ENCODE measurements at regions not wholly inside any gene's neighbourhood (a gene's known extent, or its start where the extent isn't known, plus 50 kb on each side); places are given as distances from the start of the nearest gene placed in this dataset.

DNA sequence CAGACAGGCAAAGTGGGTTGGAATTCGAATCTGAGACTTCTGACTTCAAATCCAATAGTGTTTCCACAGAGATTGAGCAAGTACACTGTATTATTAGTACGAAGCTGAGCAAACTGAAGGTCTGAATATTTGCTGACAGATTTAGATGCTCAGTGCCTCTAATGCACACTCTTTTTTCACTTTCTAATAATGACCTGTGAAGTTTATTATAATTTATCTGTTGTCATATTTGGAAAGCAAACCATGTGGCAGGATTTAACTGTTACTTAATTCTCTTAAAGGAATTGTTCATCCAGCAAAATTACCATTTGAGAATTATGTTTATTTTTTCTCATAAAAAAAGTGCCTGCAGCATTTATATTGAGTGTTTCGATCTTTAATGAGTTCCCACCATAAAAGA is 277.3 kb downstream of the DMRT2 start:
- H3K4me1 ChIP-seq (ENCODE audit: control insufficient read depth in 1 of 2, extremely low read depth in 1 of 2, insufficient read depth in 2 of 2, low read length in 2 of 2), result no peaks in the 10 kb centered on the region
- H3K27ac Mint-ChIP-seq, result no peak overlapping the region
- no peaks in the 10 kb centered on the region for H3K36me3 Mint-ChIP-seq
- peaks cover 0 to 5% of the 10 kb centered on the region in 2 donors for H3K27me3 Mint-ChIP-seq
- no peaks in the 10 kb centered on the region for H3K27me3 ChIP-seq (replicated peaks in 1 of 2; ENCODE audit: control insufficient read depth in 2 of 2, extremely low read depth in 1 of 2, insufficient read depth in 2 of 2, low read length in 1 of 2)
- H3K4me3 Mint-ChIP-seq, result no peak overlapping the region
- H3K27ac ChIP-seq (ENCODE audit: low read length), result no peak overlapping the region
- no peaks in the 10 kb centered on the region for H3K9me3 Mint-ChIP-seq
- H3K4me3 ChIP-seq (ENCODE audit: control insufficient read depth in 1 of 2, extremely low read depth in 1 of 2, low read length in 1 of 2), result no peak overlapping the region
- ChIA-PET POLR2A (no interaction called here), CTCF (no interaction called here)
- ATAC-seq (replicated peaks in 1 of 4) (no peak), DNase-seq (no peak)
- no peaks in the 10 kb centered on the region for H3K9me3 ChIP-seq
- WGBS (ENCODE audit: insufficient coverage), result no CpG with 5 or more reads among the region's 3 CpGs
- no peaks in the 10 kb centered on the region for H3K36me3 ChIP-seq (ENCODE audit: control insufficient read depth in 2 of 2, extremely low read depth in 1 of 2, insufficient read depth in 1 of 2, low read length in 1 of 2)
- no peaks in the 10 kb centered on the region for H3K4me1 Mint-ChIP-seq

DNA sequence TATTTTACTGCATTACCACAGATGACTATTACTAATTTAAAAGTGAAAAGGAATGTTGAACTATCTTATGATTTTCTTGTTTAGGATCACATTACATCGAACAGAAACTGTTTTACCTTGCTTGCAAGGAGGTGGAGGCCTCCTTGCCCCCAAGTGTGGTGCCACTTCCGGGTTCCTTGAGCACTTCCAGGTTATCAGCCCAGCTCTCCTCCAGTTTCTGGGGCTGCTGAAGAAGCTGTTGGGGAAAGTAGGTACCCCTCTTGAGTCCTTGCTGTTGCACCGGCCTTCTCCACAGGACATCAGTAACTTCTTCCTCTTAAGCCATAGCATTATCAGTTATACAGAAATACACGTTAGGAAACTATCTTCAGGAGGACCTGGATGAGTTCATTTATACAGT is 278.2 kb downstream of the DMRT2 start:
- no peak for ATAC-seq (replicated peaks in 1 of 4)
- no peak for DNase-seq
- no peak overlapping the region for H3K27ac Mint-ChIP-seq
- no peak overlapping the region for H3K27ac ChIP-seq (ENCODE audit: low read length)
- no peaks in the 10 kb centered on the region for H3K4me1 ChIP-seq (ENCODE audit: control insufficient read depth in 1 of 2, extremely low read depth in 1 of 2, insufficient read depth in 2 of 2, low read length in 2 of 2)
- POLR2A ChIA-PET, result no interaction called here
- no peaks in the 10 kb centered on the region for H3K36me3 ChIP-seq (ENCODE audit: control insufficient read depth in 2 of 2, extremely low read depth in 1 of 2, insufficient read depth in 1 of 2, low read length in 1 of 2)
- H3K4me3 Mint-ChIP-seq, result no peak overlapping the region
- H3K27me3 ChIP-seq (replicated peaks in 1 of 2; ENCODE audit: control insufficient read depth in 2 of 2, extremely low read depth in 1 of 2, insufficient read depth in 2 of 2, low read length in 1 of 2), result no peaks in the 10 kb centered on the region
- H3K4me3 ChIP-seq (ENCODE audit: control insufficient read depth in 1 of 2, extremely low read depth in 1 of 2, low read length in 1 of 2), result no peak overlapping the region
- H3K27me3 Mint-ChIP-seq, result peaks cover 0 to 5% of the 10 kb centered on the region in 2 donors
- no peaks in the 10 kb centered on the region for H3K9me3 ChIP-seq
- 100% methylated on average over 1 of the region's 4 CpGs for WGBS (ENCODE audit: insufficient coverage)
- no peaks in the 10 kb centered on the region for H3K36me3 Mint-ChIP-seq
- no peaks in the 10 kb centered on the region for H3K9me3 Mint-ChIP-seq
- CTCF ChIA-PET, result no interaction called here
- H3K4me1 Mint-ChIP-seq, result no peaks in the 10 kb centered on the region

DNA sequence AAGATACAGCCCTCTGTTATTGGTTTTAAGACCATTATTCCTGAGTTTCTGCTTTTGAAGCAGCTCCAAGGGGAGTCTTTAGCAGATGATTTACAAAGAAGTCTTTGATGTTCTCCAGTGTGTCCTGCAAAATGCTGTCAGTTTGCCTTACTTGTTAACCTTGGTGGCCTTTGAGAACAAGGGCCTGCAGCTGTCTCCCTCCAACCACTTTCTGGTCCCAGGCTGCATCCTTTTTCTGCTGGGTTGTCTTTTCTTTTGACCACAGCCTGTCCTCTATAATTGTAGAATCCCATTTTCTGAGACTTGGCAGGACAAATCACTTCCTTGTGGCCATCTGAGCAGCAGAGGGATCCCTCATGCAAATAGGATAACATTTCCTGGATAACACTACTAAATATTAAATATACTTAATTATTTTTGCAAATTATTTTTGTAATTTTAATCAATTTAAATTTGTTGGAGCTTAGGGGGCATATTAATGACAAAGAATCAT is 281.4 kb downstream of the DMRT2 start:
- ChIA-PET CTCF (no interaction called here), POLR2A (no interaction called here)
- Mint-ChIP-seq H3K4me1 (no peaks in the 10 kb centered on the region), H3K27me3 (peaks cover 0 to 5% of the 10 kb centered on the region in 2 donors), H3K9me3 (no peaks in the 10 kb centered on the region), H3K36me3 (no peaks in the 10 kb centered on the region), H3K27ac (no peak overlapping the region), H3K4me3 (no peak overlapping the region)
- Histone ChIP-seq H3K4me3 (ENCODE audit: control insufficient read depth in 1 of 2, extremely low read depth in 1 of 2, low read length in 1 of 2) (no peak overlapping the region), H3K36me3 (ENCODE audit: control insufficient read depth in 2 of 2, extremely low read depth in 1 of 2, insufficient read depth in 1 of 2, low read length in 1 of 2) (no peaks in the 10 kb centered on the region), H3K9me3 (no peaks in the 10 kb centered on the region), H3K4me1 (ENCODE audit: control insufficient read depth in 1 of 2, extremely low read depth in 1 of 2, insufficient read depth in 2 of 2, low read length in 2 of 2) (no peaks in the 10 kb centered on the region), H3K27ac (ENCODE audit: low read length) (no peak overlapping the region), H3K27me3 (replicated peaks in 1 of 2; ENCODE audit: control insufficient read depth in 2 of 2, extremely low read depth in 1 of 2, insufficient read depth in 2 of 2, low read length in 1 of 2) (no peaks in the 10 kb centered on the region)
- ATAC-seq (replicated peaks in 1 of 4) (no peak), DNase-seq (no peak)

- Mint-ChIP-seq H3K4me3 (no peak overlapping the region), H3K36me3 (no peaks in the 10 kb centered on the region), H3K27ac (no peak overlapping the region), H3K9me3 (no peaks in the 10 kb centered on the region), H3K27me3 (peaks cover 0 to 5% of the 10 kb centered on the region in 2 donors), H3K4me1 (no peaks in the 10 kb centered on the region)
- Histone ChIP-seq H3K27ac (ENCODE audit: low read length) (no peak overlapping the region), H3K27me3 (replicated peaks in 1 of 2; ENCODE audit: control insufficient read depth in 2 of 2, extremely low read depth in 1 of 2, insufficient read depth in 2 of 2, low read length in 1 of 2) (no peaks in the 10 kb centered on the region), H3K4me3 (ENCODE audit: control insufficient read depth in 1 of 2, extremely low read depth in 1 of 2, low read length in 1 of 2) (no peak overlapping the region), H3K36me3 (ENCODE audit: control insufficient read depth in 2 of 2, extremely low read depth in 1 of 2, insufficient read depth in 1 of 2, low read length in 1 of 2) (no peaks in the 10 kb centered on the region), H3K9me3 (no peaks in the 10 kb centered on the region), H3K4me1 (ENCODE audit: control insufficient read depth in 1 of 2, extremely low read depth in 1 of 2, insufficient read depth in 2 of 2, low read length in 2 of 2) (no peaks in the 10 kb centered on the region)
- WGBS (ENCODE audit: insufficient coverage), result 75% methylated on average over 2 of the region's 3 CpGs
- ATAC-seq (replicated peaks in 1 of 4) (no peak), DNase-seq (no peak)
- ChIA-PET POLR2A (no interaction called here), CTCF (no interaction called here)
Observed at GRCh38 chr9:1332156-1332555, 282.0 kb downstream of the DMRT2 start.

GRCh38 chr9:1335174-1335573 is 285.0 kb downstream of the DMRT2 start:
- CTCF ChIA-PET, result no interaction called here

DNA sequence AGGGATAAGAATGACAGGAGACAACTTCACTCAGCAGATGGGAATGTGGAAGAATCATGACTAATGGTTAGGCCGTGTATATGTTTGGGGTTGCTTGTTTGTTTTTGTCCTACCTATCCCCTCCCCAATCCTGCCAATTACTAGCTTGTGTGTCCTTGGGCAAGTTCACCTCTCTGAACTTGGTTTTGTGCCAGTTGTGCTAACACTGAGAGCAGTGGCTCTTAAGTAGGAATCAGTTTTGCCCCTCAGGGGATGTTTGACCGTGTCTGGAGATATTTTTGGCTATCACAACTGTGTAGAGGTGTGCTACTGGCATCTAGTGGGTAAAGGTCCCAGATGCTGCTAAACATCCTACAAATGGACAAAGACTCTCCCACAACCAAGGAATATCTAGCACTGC is 287.0 kb downstream of the DMRT2 start:
- ChIA-PET CTCF (no interaction called here), POLR2A (no interaction called here)
- DNase-seq, result no peak

More at GRCh38 chr9:1335174-1335573, 285.0 kb downstream of the DMRT2 start:
- Mint-ChIP-seq H3K36me3 (no peaks in the 10 kb centered on the region), H3K4me1 (no peaks in the 10 kb centered on the region), H3K27ac (no peak overlapping the region), H3K4me3 (no peak overlapping the region), H3K9me3 (no peaks in the 10 kb centered on the region), H3K27me3 (no peaks in the 10 kb centered on the region)
- H3K4me1 ChIP-seq (ENCODE audit: control insufficient read depth in 1 of 2, extremely low read depth in 1 of 2, insufficient read depth in 2 of 2, low read length in 2 of 2), result no peaks in the 10 kb centered on the region
- WGBS (ENCODE audit: insufficient coverage), result 63% methylated on average over 1 of the region's 4 CpGs
- no peaks in the 10 kb centered on the region for H3K9me3 ChIP-seq
- H3K4me3 ChIP-seq (ENCODE audit: control insufficient read depth in 1 of 2, extremely low read depth in 1 of 2, low read length in 1 of 2), result no peak overlapping the region
- DNase-seq (no peak), ATAC-seq (replicated peaks in 1 of 4) (no peak)
- H3K27ac ChIP-seq (ENCODE audit: low read length), result no peak overlapping the region
- POLR2A ChIA-PET, result no interaction called here
- H3K27me3 ChIP-seq (replicated peaks in 1 of 2; ENCODE audit: control insufficient read depth in 2 of 2, extremely low read depth in 1 of 2, insufficient read depth in 2 of 2, low read length in 1 of 2), result no peaks in the 10 kb centered on the region
- H3K36me3 ChIP-seq (ENCODE audit: control insufficient read depth in 2 of 2, extremely low read depth in 1 of 2, insufficient read depth in 1 of 2, low read length in 1 of 2), result no peaks in the 10 kb centered on the region

GRCh38 chr9:1340390-1340789 is 290.2 kb downstream of the DMRT2 start:
- H3K36me3 ChIP-seq (ENCODE audit: control insufficient read depth in 2 of 2, extremely low read depth in 1 of 2, insufficient read depth in 1 of 2, low read length in 1 of 2), result no peaks in the 10 kb centered on the region
- no peak overlapping the region for H3K27ac ChIP-seq (ENCODE audit: low read length)
- H3K4me1 ChIP-seq (ENCODE audit: control insufficient read depth in 1 of 2, extremely low read depth in 1 of 2, insufficient read depth in 2 of 2, low read length in 2 of 2), result no peaks in the 10 kb centered on the region
- no peak overlapping the region for H3K4me3 ChIP-seq (ENCODE audit: control insufficient read depth in 1 of 2, extremely low read depth in 1 of 2, low read length in 1 of 2)
- ChIA-PET POLR2A (no interaction called here), CTCF (no interaction called here)
- no peaks in the 10 kb centered on the region for H3K27me3 ChIP-seq (replicated peaks in 1 of 2; ENCODE audit: control insufficient read depth in 2 of 2, extremely low read depth in 1 of 2, insufficient read depth in 2 of 2, low read length in 1 of 2)
- no peak overlapping the region for H3K27ac Mint-ChIP-seq
- H3K27me3 Mint-ChIP-seq, result no peaks in the 10 kb centered on the region
- H3K9me3 Mint-ChIP-seq, result peaks cover 4 to 8% (median 5%) of the 10 kb centered on the region in 3 donors
- ATAC-seq (replicated peaks in 1 of 4), result no peak
- no peaks in the 10 kb centered on the region for H3K36me3 Mint-ChIP-seq
- no peaks in the 10 kb centered on the region for H3K4me1 Mint-ChIP-seq
- no peak for DNase-seq
- H3K9me3 ChIP-seq, result no peaks in the 10 kb centered on the region
- H3K4me3 Mint-ChIP-seq, result no peak overlapping the region

More for the DNA sequence above, 287.0 kb downstream of the DMRT2 start:
- Histone ChIP-seq H3K36me3 (ENCODE audit: control insufficient read depth in 2 of 2, extremely low read depth in 1 of 2, insufficient read depth in 1 of 2, low read length in 1 of 2) (no peaks in the 10 kb centered on the region), H3K4me1 (ENCODE audit: control insufficient read depth in 1 of 2, extremely low read depth in 1 of 2, insufficient read depth in 2 of 2, low read length in 2 of 2) (no peaks in the 10 kb centered on the region), H3K27ac (ENCODE audit: low read length) (no peak overlapping the region), H3K9me3 (no peaks in the 10 kb centered on the region), H3K4me3 (ENCODE audit: control insufficient read depth in 1 of 2, extremely low read depth in 1 of 2, low read length in 1 of 2) (no peak overlapping the region), H3K27me3 (replicated peaks in 1 of 2; ENCODE audit: control insufficient read depth in 2 of 2, extremely low read depth in 1 of 2, insufficient read depth in 2 of 2, low read length in 1 of 2) (no peaks in the 10 kb centered on the region)
- no peak overlapping the region for H3K4me3 Mint-ChIP-seq
- H3K36me3 Mint-ChIP-seq, result no peaks in the 10 kb centered on the region
- WGBS (ENCODE audit: insufficient coverage), result no CpG with 5 or more reads among the region's 2 CpGs
- H3K27me3 Mint-ChIP-seq, result no peaks in the 10 kb centered on the region
- H3K9me3 Mint-ChIP-seq, result peaks cover 0 to 5% (median 0%) of the 10 kb centered on the region in 3 donors
- H3K4me1 Mint-ChIP-seq, result no peaks in the 10 kb centered on the region
- no peak overlapping the region for H3K27ac Mint-ChIP-seq
- no peak for ATAC-seq (replicated peaks in 1 of 4)

All from T-cell (primary cell).